ENCODE measurements at regions not wholly inside any gene's neighbourhood (a gene's known extent, or its start where the extent isn't known, plus 50 kb on each side); places are given as distances from the start of the nearest gene placed in this dataset.

DNA sequence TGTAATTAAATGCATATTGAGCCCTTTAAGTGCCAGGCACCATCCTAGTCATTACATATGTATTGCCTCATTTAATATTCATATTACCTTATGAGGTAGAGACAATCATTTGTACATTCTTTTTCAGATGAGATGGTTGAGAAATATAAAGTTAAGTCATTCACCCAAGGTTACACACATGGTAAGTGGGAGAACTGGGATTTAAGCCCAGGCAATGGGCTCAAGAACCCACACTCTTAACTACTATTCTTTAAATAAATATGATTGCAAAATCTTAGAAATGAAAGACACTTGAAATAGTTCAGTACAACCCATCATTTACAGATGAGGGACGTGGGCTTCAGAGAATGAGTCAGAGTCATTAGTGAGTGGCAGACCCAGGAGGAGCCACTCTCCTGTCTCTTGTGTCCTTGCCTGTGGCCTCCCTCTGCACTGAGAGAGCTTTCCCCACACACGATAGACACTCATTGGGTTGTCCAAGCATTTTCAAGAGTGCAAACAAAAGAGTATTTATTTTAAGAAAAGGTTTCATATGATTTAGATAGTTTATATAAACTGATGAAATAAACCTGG lies 60.8 kb downstream of the NPY1R start:
- TF ChIP-seq, protein P1, sequence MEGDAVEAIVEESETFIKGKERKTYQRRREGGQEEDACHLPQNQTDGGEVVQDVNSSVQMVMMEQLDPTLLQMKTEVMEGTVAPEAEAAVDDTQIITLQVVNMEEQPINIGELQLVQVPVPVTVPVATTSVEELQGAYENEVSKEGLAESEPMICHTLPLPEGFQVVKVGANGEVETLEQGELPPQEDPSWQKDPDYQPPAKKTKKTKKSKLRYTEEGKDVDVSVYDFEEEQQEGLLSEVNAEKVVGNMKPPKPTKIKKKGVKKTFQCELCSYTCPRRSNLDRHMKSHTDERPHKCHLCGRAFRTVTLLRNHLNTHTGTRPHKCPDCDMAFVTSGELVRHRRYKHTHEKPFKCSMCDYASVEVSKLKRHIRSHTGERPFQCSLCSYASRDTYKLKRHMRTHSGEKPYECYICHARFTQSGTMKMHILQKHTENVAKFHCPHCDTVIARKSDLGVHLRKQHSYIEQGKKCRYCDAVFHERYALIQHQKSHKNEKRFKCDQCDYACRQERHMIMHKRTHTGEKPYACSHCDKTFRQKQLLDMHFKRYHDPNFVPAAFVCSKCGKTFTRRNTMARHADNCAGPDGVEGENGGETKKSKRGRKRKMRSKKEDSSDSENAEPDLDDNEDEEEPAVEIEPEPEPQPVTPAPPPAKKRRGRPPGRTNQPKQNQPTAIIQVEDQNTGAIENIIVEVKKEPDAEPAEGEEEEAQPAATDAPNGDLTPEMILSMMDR (IDR thresholded peaks at IDR 0.05; ENCODE audit: low read length), result no peak
- TF ChIP-seq EZH2 (IDR thresholded peaks at IDR 0.05; ENCODE audit: borderline replicate concordance, low read length), result no peak

Data from OCI-LY1 (cell line).